CD4-positive, alpha-beta T cell (primary cell): ENCODE measurements at regions not wholly inside any gene's neighbourhood (a gene's known extent, or its start where the extent isn't known, plus 50 kb on each side); places are given as distances from the start of the nearest gene placed in this dataset.

Experiments used
- ATAC-seq: fragments of 200-7000 bp; cut with Tn5 transposase; one replicate; pipeline ENCODE4 v1.10.0; 2022; ENCODE audit warnings: mild to moderate bottlenecking; ENCODE audit not compliant: poor library complexity
- CTCF ChIA-PET: fragments of 350-600 bp; sonication (Branson Sonifier 250); formaldehyde crosslinking; loops from one replicate; lab custom pipeline; 2021; ENCODE audit warnings: antibody characterized with exemption, inconsistent platforms; lab: Charles Lee
- POLR2A ChIA-PET: fragments of 350-600 bp; sonication (Branson Sonifier 250); formaldehyde crosslinking; loops from one replicate; lab custom pipeline; 2021; ENCODE audit warnings: antibody characterized with exemption, inconsistent platforms; lab: Charles Lee
- DNase-seq, 14 experiments: peaks; one replicate each; pipeline ENCODE4 v3.0.0-alpha.2; 2013 to 2020; ENCODE audit warnings: mixed read lengths in 2 of 14
- H3K27ac ChIP-seq, 2 donors: one replicate each; pipeline versions ENCODE4 v1.5.1 to v1.7.0; 2013; ENCODE audit warnings: low read length in 2 of 2, low read depth in 1 of 2, mild to moderate bottlenecking in 1 of 2
- H3K27me3 ChIP-seq, 2 experiments: 1 replicate in 1 of 2; 2 replicates in 1 of 2; pipeline versions ENCODE4 v1.6.1 to v1.7.0; 2013; ENCODE audit warnings: low read length in 2 of 2, control low read depth in 1 of 2, mild to moderate bottlenecking in 1 of 2, moderate library complexity in 1 of 2; ENCODE audit not compliant: insufficient read depth in 2 of 2, control insufficient read depth in 1 of 2
- H3K36me3 ChIP-seq: one replicate; pipeline ENCODE4 v1.6.1; 2013; ENCODE audit warnings: low read length, control low read depth; ENCODE audit not compliant: insufficient read depth
- H3K4me1 ChIP-seq: one replicate; pipeline ENCODE4 v1.6.1; 2013; ENCODE audit warnings: low read length, control low read depth; ENCODE audit not compliant: insufficient read depth
- H3K4me3 ChIP-seq: one replicate; pipeline ENCODE4 v1.5.1; 2013; ENCODE audit warnings: mild to moderate bottlenecking, low read length, moderate library complexity
- H3K9me3 ChIP-seq, 2 experiments: 1 replicate in 1 of 2; 2 replicates in 1 of 2; pipeline versions ENCODE4 v1.6.1 to v1.7.0; 2013; ENCODE audit warnings: low read length in 2 of 2, mild to moderate bottlenecking in 2 of 2, control low read depth in 1 of 2, moderate library complexity in 1 of 2; ENCODE audit not compliant: control insufficient read depth in 1 of 2, insufficient read depth in 1 of 2
- H3K27ac Mint-ChIP-seq: one replicate; pipeline ENCODE4 v1.8.0; 2020; ENCODE audit warnings: mixed read lengths
- H3K27me3 Mint-ChIP-seq: one replicate; pipeline ENCODE4 v1.8.0; 2021; ENCODE audit warnings: mixed read lengths
- H3K36me3 Mint-ChIP-seq: one replicate; pipeline ENCODE4 v1.8.0; 2021; ENCODE audit warnings: low read depth, mixed read lengths
- H3K4me1 Mint-ChIP-seq: one replicate; pipeline ENCODE4 v1.8.0; 2021; ENCODE audit warnings: low read depth, mixed read lengths
- H3K4me3 Mint-ChIP-seq: one replicate; pipeline ENCODE4 v1.8.0; 2020; ENCODE audit warnings: mild to moderate bottlenecking, mixed read lengths
- H3K9me3 Mint-ChIP-seq: one replicate; pipeline ENCODE4 v1.8.0; 2020; ENCODE audit warnings: mixed read lengths
- CTCF ChIP-seq: fragments of 200-600 bp; IDR thresholded peaks from one replicate; pipeline ENCODE4 v1.8.0; 2022; ENCODE audit warnings: antibody characterized with exemption, mild to moderate bottlenecking
- intact Hi-C, 2 experiments: fragments of 100-400 bp; cut with DNase I in 1 of 2; cut with micrococcal nuclease in 1 of 2; formaldehyde crosslinking; loops; one replicate each; pipeline versions ENCODE4 v1.15.1 to v1.9.0; 2023 to 2025; cut with DNase I, micrococcal nuclease

- intact Hi-C loops = no loop called here
- DNase-seq = no peak
- H3K36me3 ChIP-seq = no peaks in the 10 kb centered on the region
- H3K27ac ChIP-seq = no peak overlapping the region
- H3K4me3 ChIP-seq = no peak overlapping the region
- H3K27me3 Mint-ChIP-seq = peaks cover 40% of the 10 kb centered on the region
- no peaks in the 10 kb centered on the region for H3K9me3 Mint-ChIP-seq
- ChIA-PET POLR2A (no interaction called here), CTCF (no interaction called here)
- no peak overlapping the region for H3K4me3 Mint-ChIP-seq
- H3K4me1 Mint-ChIP-seq = no peaks in the 10 kb centered on the region
- no peak overlapping the region for H3K27ac Mint-ChIP-seq
- H3K4me1 ChIP-seq = no peaks in the 10 kb centered on the region
- H3K27me3 ChIP-seq = peaks cover 3 to 4% of the 10 kb centered on the region in 2 experiments
- no peaks in the 10 kb centered on the region for H3K36me3 Mint-ChIP-seq
- ATAC-seq = no peak
- no peaks in the 10 kb centered on the region for H3K9me3 ChIP-seq
- no peak for TF ChIP-seq CTCF
Measured at GRCh38 chr15:61564785-61565184, 335.7 kb upstream of the RORA start.

GRCh38 chr15:61558172-61559136 lies 329.4 kb upstream of the RORA start:
- no peaks in the 10 kb centered on the region for H3K9me3 ChIP-seq
- ChIA-PET CTCF (no interaction called here), POLR2A (no interaction called here)
- Mint-ChIP-seq H3K27me3 (peaks cover 40% of the 10 kb centered on the region), H3K4me3 (no peak overlapping the region), H3K9me3 (no peaks in the 10 kb centered on the region), H3K27ac (no peak overlapping the region), H3K36me3 (no peaks in the 10 kb centered on the region), H3K4me1 (no peaks in the 10 kb centered on the region)
- intact Hi-C loops = no loop called here
- no peak for ATAC-seq
- DNase-seq = no peak
- no peaks in the 10 kb centered on the region for H3K36me3 ChIP-seq
- H3K4me3 ChIP-seq = no peak overlapping the region
- no peaks in the 10 kb centered on the region for H3K4me1 ChIP-seq
- TF ChIP-seq CTCF = no peak
- no peak overlapping the region for H3K27ac ChIP-seq
- H3K27me3 ChIP-seq = peaks cover 0 to 3% of the 10 kb centered on the region in 2 experiments

- no peak for TF ChIP-seq CTCF
- DNase-seq (no peak), ATAC-seq (no peak)
- no peak overlapping the region for H3K27ac Mint-ChIP-seq
- H3K36me3 Mint-ChIP-seq = no peaks in the 10 kb centered on the region
- no peak overlapping the region for H3K4me3 Mint-ChIP-seq
- H3K4me1 Mint-ChIP-seq = no peaks in the 10 kb centered on the region
- Histone ChIP-seq H3K4me3 (no peak overlapping the region), H3K27me3 (no peaks in the 10 kb centered on the region), H3K36me3 (no peaks in the 10 kb centered on the region), H3K4me1 (no peaks in the 10 kb centered on the region), H3K9me3 (no peaks in the 10 kb centered on the region), H3K27ac (no peak overlapping the region)
- ChIA-PET POLR2A (no interaction called here), CTCF (no interaction called here)
- H3K9me3 Mint-ChIP-seq = no peaks in the 10 kb centered on the region
- intact Hi-C loops = no loop called here
- peaks cover 23% of the 10 kb centered on the region for H3K27me3 Mint-ChIP-seq
Measured at GRCh38 chr15:61556037-61556648, 327.0 kb upstream of the RORA start.
